ENCODE measurements at regions not wholly inside any gene's neighbourhood (a gene's known extent, or its start where the extent isn't known, plus 50 kb on each side); places are given as distances from the start of the nearest gene placed in this dataset.

DNA sequence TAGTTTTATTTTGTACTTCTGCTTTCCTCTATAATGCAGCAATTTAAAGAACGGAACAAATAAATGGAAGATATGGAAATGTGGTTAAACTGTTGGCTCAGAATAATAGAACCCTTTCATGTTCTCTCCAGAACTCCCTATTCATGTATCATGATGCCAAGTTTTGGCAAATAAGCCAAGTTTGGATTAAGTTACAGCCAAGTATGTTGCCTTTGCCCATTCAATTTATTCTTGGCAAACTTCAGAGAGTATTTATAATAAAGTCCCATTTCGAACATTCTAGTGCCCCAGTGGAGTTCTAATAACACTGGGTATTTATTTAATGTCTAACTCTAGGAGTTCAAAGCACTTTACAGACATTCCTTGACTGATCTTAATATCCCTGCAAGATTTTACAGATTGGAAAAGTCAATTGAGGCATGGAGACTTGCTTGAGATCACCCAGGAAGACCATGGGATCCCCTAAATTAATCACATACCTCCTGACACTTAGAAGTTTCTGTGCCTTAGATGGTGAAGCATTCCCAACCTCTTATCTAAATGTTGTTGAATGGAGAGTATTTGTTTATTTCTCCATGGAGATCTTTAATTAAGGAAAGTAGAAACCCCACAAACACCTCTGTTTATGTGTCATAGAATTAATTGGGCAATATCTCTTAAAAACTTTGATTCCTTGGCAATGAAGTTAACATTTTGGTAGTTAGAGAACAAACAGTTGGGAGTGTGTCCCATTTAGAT lies 106.7 kb downstream of the ACKR3 start:
- DNase-seq (ENCODE audit: insufficient read length, low spot score) (no peak), FAIRE-seq (no peak)
- TF ChIP-seq POLR2AphosphoS5 (IDR thresholded peaks at IDR 0.05; ENCODE audit: low read depth, low read length) = no peak
- no peak for TF ChIP-seq TAF1 (IDR thresholded peaks at IDR 0.05; ENCODE audit: low read depth, low read length)
- TF ChIP-seq SPI1 (IDR thresholded peaks at IDR 0.05; ENCODE audit: low read depth, low read length) = no peak
- no peak for TF ChIP-seq POLR2A (IDR thresholded peaks at IDR 0.05; ENCODE audit: low read depth, low read length)
- no peak for TF ChIP-seq PAX5 (IDR thresholded peaks at IDR 0.05; ENCODE audit: insufficient read depth, low read length, severe bottlenecking)
- no peak for TF ChIP-seq POU2F2 (IDR thresholded peaks at IDR 0.05; ENCODE audit: low read depth, low read length)

DNA sequence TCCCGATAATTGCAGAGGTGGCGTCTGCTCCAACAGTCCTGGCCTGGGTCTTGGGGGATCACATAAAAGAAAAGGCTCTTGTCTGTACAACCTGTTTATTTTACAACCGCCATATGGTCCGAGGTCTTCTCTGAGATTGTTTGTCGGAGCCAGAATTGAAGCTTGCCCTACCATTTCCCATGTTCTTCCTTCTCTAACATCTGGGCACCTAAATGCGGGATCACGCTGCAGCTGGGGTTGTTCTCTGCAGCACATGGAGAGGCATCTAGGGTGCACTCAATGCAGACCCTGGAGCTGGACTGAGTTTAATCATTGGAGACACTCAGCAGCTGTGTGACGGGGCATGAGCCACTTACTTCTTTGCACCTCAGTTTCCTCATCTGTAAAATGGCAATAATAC lies 107.7 kb downstream of the ACKR3 start:
- TF ChIP-seq POLR2AphosphoS5 (IDR thresholded peaks at IDR 0.05; ENCODE audit: low read depth, low read length) (no peak), SPI1 (IDR thresholded peaks at IDR 0.05; ENCODE audit: low read depth, low read length) (no peak), POLR2A (IDR thresholded peaks at IDR 0.05; ENCODE audit: low read depth, low read length) (no peak), TAF1 (IDR thresholded peaks at IDR 0.05; ENCODE audit: low read depth, low read length) (no peak), PAX5 (IDR thresholded peaks at IDR 0.05; ENCODE audit: insufficient read depth, low read length, severe bottlenecking) (no peak), POU2F2 (IDR thresholded peaks at IDR 0.05; ENCODE audit: low read depth, low read length) (no peak)
- no peak for FAIRE-seq
- DNase-seq (ENCODE audit: insufficient read length, low spot score) = no peak

DNA sequence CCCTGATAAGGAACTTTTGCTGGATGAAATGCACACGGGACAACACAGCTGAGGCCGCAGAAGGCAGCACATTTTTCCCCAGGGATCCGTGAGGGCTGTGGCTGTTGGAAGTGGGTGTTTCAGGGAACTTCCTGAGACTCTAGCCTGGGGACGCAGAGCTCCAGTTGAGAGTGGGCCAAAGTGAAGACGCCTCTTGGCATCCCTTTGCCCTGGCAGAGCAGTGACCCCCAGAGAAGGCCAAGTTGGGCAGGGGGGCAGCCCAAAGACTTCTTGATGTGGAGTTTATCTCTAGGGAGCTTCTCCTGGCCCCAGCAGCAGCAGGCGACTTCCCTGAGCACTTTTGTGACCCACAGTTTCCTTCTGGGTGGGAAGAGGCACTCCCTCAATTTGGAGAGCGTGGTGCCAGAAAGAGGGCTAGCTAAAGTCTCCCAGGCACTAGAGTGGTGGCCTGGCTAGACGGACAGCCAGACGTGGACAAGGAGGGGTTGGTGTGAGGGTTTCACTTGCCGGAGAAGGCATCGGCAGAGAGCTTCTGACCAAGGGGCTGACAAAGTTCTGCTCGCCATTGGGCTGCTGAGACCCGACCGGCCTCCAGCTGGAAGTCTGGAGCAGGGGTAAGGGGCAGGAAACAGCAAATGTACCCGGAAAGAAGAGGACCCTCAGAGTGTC lies 108.8 kb downstream of the ACKR3 start:
- no peak for DNase-seq (ENCODE audit: insufficient read length, low spot score)
- no peak for FAIRE-seq
- TF ChIP-seq TAF1 (IDR thresholded peaks at IDR 0.05; ENCODE audit: low read depth, low read length) (no peak), POLR2A (IDR thresholded peaks at IDR 0.05; ENCODE audit: low read depth, low read length) (no peak), POLR2AphosphoS5 (IDR thresholded peaks at IDR 0.05; ENCODE audit: low read depth, low read length) (no peak), POU2F2 (IDR thresholded peaks at IDR 0.05; ENCODE audit: low read depth, low read length) (no peak), SPI1 (IDR thresholded peaks at IDR 0.05; ENCODE audit: low read depth, low read length) (no peak), PAX5 (IDR thresholded peaks at IDR 0.05; ENCODE audit: insufficient read depth, low read length, severe bottlenecking) (no peak)

DNA sequence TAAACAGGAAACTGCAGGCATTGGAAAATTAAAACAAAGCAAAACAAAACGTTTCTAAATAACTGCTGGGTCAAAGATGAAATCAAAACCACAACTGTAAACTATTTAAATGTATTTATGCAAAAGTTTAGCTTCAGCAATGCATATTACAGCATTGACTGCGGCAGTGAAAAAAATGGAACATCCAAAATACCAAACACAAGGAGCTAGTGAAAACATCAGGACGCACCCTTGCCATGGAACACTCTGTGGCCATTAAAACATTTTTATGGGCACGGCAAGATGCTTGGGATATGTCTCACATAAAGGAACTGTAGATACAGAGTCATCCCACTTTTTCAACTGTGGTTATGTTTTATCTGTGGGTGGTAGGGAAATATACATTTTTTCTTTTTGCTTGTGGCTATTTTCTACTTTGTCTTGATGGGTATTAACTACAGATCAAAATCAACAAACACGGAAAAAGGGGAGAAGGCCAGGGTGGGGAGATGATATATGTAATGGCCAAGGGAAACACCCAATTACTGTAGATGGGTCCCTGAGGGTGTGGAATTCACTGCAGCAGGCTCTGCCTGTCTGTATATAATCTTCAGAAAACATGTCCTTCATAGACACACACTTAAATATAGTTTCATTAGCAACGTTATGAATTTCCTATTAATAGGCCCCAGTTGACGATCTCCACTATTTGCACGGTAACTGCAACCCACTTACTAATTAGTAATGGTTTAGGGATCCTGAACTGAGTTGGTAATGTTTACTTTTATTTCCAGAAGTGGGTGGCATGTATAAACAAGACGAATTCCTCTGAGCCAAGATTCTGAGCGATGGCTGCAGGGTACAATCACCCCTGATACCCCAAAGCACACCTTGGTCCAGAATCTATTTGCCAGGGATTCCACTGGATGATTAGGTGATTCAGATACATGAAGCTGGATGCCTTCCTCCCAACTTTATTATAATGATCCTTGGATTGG lies 110.5 kb downstream of the ACKR3 start:
- no peak for FAIRE-seq
- no peak for TF ChIP-seq POLR2A (IDR thresholded peaks at IDR 0.05; ENCODE audit: low read depth, low read length)
- TF ChIP-seq TAF1 (IDR thresholded peaks at IDR 0.05; ENCODE audit: low read depth, low read length) = no peak
- TF ChIP-seq PAX5 (IDR thresholded peaks at IDR 0.05; ENCODE audit: insufficient read depth, low read length, severe bottlenecking) = no peak
- no peak for TF ChIP-seq POLR2AphosphoS5 (IDR thresholded peaks at IDR 0.05; ENCODE audit: low read depth, low read length)
- TF ChIP-seq POU2F2 (IDR thresholded peaks at IDR 0.05; ENCODE audit: low read depth, low read length) = no peak
- no peak for TF ChIP-seq SPI1 (IDR thresholded peaks at IDR 0.05; ENCODE audit: low read depth, low read length)
- no peak for DNase-seq (ENCODE audit: insufficient read length, low spot score)

DNA sequence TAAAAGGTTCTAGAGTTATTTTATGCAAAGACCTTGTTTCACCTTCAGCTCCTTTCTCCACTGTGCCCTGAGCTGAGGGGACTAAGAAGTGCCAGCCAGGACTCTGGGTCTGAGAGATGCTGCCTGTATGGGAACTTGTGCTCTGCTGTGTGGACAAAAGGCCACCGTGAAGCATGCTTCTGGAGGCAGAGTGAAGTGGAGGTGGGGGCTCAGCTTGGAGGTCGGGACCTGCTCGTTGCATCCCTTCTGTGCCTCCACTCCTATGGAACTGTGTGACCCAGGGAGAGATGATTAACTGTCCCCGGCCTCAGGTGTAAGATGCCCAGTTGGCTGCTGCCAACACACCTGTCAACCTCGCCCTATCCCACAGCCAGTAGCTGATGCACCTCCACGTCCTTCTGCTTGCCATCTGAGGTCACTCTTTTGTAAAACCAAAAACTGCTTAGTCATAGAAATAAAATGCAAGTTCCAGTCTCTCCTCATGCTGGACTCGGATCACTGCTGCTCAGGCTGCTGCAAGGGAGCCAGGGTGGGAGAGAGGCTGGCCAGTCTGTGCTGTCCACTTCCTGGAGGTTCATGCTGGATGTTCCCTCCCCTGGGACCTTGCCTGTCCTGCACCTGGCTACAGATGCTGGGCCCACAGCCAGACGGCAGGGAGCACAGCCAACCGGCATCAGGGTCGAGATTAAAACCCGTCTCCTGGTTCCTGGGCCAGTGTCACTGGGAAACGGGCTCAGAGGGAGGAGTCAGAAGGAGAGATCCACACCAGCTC lies 113.2 kb downstream of the ACKR3 start:
- TF ChIP-seq TAF1 (IDR thresholded peaks at IDR 0.05; ENCODE audit: low read depth, low read length) (no peak), POU2F2 (IDR thresholded peaks at IDR 0.05; ENCODE audit: low read depth, low read length) (no peak), POLR2AphosphoS5 (IDR thresholded peaks at IDR 0.05; ENCODE audit: low read depth, low read length) (no peak), PAX5 (IDR thresholded peaks at IDR 0.05; ENCODE audit: insufficient read depth, low read length, severe bottlenecking) (no peak), POLR2A (IDR thresholded peaks at IDR 0.05; ENCODE audit: low read depth, low read length) (no peak), SPI1 (IDR thresholded peaks at IDR 0.05; ENCODE audit: low read depth, low read length) (no peak)
- DNase-seq (ENCODE audit: insufficient read length, low spot score) (no peak), FAIRE-seq (no peak)

DNA sequence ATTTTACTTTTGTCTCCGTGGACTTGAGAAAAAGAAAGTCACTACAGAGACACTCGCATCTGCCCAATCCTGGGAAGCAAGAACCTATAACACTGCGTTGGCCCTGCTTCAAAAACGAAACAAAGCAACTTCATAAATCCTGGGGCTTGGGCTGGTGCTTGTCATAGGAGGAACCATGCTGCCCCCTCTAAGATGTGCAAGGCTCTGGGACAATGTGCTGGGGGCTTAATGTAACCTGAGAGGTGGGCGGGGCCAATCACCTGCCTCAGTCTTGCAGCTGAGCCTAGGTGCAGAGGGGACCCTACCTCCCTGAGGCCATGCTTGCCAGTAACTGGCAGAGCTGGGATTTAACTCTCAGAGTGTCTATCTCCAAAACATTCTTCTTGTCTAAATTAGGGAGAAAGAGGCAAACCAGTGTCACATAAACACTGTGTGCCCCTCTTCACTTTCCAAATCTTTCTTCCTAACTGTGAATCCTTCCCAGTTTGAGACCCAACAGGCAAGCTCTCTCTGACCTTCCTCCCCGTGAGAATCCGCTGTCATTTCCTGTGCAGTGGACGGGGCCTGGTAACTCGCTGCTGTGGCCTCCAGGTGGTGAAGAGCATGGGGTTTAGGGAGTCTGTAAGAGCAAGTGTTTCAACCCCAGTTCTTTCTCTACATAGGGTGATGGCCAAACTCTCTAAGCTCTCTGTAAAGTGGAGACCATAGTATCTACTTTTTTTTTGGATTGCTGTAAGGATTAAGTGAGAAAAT lies 115.1 kb downstream of the ACKR3 start:
- FAIRE-seq (no peak), DNase-seq (ENCODE audit: insufficient read length, low spot score) (no peak)
- TF ChIP-seq POLR2A (IDR thresholded peaks at IDR 0.05; ENCODE audit: low read depth, low read length) (no peak), POLR2AphosphoS5 (IDR thresholded peaks at IDR 0.05; ENCODE audit: low read depth, low read length) (no peak), PAX5 (IDR thresholded peaks at IDR 0.05; ENCODE audit: insufficient read depth, low read length, severe bottlenecking) (no peak), TAF1 (IDR thresholded peaks at IDR 0.05; ENCODE audit: low read depth, low read length) (no peak), SPI1 (IDR thresholded peaks at IDR 0.05; ENCODE audit: low read depth, low read length) (no peak), POU2F2 (IDR thresholded peaks at IDR 0.05; ENCODE audit: low read depth, low read length) (no peak)

DNA sequence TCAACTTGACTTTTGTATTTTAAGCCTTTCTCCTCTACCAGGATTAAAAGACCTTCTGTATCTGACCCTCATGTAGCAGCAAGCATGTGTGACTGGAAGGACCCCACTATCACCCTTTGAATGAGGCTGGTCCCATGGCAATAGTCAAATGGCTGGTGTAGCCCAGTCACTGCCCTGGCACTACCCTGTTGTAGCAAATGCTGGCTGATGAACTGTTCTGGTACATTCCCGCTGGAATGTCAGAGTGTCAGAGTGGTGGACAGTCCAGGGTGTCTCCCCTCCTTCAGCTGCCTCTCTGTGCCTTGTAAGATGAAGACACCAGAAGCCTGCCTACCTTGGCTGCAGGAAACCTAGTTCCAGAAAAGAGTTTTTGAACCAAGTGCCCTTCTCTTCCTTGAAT lies 115.7 kb downstream of the ACKR3 start:
- TF ChIP-seq PAX5 (IDR thresholded peaks at IDR 0.05; ENCODE audit: insufficient read depth, low read length, severe bottlenecking) (no peak), TAF1 (IDR thresholded peaks at IDR 0.05; ENCODE audit: low read depth, low read length) (no peak), POLR2A (IDR thresholded peaks at IDR 0.05; ENCODE audit: low read depth, low read length) (no peak), POU2F2 (IDR thresholded peaks at IDR 0.05; ENCODE audit: low read depth, low read length) (no peak), SPI1 (IDR thresholded peaks at IDR 0.05; ENCODE audit: low read depth, low read length) (no peak), POLR2AphosphoS5 (IDR thresholded peaks at IDR 0.05; ENCODE audit: low read depth, low read length) (no peak)
- DNase-seq (ENCODE audit: insufficient read length, low spot score) (no peak), FAIRE-seq (no peak)
